Forelimb muscle (tissue), 1 donor: ENCODE measurements at regions not wholly inside any gene's neighbourhood (a gene's known extent, or its start where the extent isn't known, plus 50 kb on each side); places are given as distances from the start of the nearest gene placed in this dataset.
A peak's percentile ranks its signal among the peaks of the same experiment; 100 is the strongest.
"Not testable (repeated sequence)": the region's sequence is repeated elsewhere in the genome, so short reads cannot be mapped to it uniquely, and the experiment has no call there.

Experiments used
- DNase-seq: peaks from one replicate; pipeline ENCODE4 v3.0.0-alpha.2; 2013; ENCODE audit warnings: low read depth

DNA sequence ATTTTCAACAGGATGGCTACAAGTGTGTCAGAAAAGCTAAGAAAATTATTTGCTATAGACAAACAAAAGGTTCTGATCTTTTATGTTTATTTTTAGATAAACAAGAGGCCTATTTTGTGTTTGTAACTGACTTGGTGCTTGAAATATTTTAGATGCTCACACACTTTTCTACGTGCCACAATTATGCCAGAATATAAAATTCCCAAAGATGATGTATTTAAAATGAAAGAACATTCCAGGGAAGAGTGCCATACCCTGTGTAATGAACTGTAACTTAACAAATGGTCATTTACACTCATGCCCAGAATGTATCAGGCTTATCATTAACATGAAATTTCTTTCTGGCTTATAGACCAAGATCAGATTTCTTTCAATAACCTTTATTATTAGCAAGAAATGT lies 144.9 kb upstream of the MTPN start:
- DNase-seq: no peak

- no peak for DNase-seq
These were observed 140.4 kb upstream of the MTPN start for GRCh38 chr7:136117539-136117938.

GRCh38 chr7:136116186-136116585 lies 139.0 kb upstream of the MTPN start:
- no peak for DNase-seq

GRCh38 chr7:136114966-136115762 lies 138.0 kb upstream of the MTPN start:
- no peak for DNase-seq

GRCh38 chr7:136114467-136114866 lies 137.3 kb upstream of the MTPN start:
- DNase-seq: not testable (repeated sequence)

DNA sequence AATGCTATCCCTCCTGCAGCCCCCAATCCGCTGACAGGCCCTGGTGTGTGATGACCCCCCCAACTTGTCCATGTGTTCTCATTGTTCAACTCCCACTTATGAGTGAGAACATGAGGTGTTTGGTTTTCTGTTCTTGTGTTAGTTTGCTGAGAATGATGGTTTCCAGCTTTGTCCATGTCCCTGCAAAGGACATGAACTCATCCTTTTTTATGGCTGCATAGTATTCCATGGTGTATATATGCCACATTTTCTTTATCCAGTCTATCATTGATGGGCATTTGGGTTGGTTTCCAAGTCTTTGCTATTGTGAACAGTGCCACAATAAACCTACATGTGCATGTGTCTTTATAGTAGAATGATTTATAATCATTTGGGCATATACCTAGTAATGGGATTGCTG lies 131.9 kb upstream of the MTPN start:
- DNase-seq: not testable (repeated sequence)

- no peak for DNase-seq
These were observed 128.0 kb upstream of the MTPN start for GRCh38 chr7:136105191-136105590.

DNA sequence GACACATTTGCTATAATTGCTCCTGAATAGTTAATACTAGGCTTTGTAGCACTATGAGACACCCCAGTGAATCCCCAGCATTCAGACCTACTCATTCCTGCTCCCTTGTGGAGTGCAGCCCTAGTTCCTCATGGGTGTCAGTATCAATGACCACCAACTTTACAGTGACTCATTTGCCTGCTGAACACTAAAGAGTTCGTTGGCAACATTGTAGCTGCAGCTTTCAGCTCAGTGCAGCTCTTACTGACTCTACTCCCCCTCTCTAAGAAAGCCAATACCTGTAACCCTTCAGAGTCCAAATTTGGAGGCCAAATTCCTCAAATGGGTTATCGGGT lies 127.1 kb upstream of the MTPN start:
- no peak for DNase-seq

DNA sequence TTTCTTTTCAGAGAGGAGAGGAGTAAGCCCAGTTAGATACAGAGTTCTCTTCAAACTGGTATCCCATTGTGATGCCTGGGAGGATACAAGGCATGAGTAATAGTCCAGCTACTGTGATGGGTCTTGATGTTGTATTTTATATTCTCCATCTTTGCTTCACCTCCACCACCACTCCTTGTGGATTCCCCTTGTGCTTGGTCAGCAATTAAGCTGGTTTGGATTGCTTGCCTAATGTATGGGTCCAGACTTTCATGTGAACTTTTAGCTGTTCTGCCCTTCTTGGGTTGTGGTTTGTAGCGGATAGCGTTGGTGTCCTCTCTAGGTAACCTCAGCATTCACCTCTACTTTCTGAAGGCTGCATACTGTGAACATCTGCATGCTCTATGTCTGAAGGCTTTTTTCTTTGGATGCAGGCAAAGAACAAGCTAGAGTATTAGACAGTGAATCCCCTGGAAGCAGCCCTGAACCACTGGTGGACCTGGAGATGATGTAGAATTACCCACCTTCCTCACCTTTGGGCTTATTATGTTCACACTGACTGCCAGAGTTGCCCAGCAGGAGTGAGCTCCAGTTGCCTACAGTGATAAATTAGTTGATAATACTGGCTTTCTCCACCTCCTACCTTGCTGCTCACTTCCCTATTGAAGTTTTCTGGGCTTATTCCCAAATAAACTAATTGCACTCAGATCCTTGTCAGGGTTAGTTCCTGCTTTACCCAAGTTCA lies 126.5 kb upstream of the MTPN start:
- no peak for DNase-seq

DNA sequence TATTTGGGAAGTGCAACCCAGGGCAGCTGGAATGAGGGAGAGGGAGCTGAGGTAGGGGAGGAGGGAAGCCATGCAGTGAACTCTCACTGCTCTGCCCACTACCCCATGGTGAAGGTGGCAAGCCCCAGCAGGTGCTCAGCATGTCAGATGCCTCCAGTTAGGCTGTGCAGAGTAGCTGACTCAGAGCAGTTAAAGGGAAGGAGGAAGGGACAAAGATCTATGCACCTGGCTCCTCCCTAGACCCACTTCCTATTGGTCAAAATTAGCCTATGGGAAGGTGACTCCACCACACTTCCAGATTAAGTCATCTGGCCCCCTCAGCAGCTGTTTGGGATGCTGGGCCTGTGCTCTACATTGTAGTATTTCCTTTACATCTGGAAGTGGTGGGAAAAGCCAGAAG lies 125.7 kb upstream of the MTPN start:
- DNase-seq: no peak

DNA sequence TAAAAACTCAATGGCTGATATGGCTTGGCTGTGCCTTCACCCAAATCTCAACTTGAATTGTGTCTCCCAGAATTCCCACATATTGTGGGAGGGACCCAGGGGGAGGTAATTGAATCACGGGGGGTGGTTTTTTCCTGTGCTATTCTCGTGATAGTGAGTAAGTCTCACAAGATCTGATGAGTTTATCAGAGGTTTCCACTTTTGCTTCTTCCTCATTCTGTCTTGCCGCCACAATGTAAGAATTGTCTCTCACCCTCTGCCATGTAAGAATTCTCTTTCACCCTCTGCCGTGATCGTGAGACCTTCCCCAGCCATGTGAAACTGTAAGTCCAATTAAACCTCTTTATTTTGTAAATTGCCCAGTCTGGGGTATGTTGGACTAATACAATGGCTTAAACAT lies 115.6 kb upstream of the MTPN start:
- not testable (repeated sequence) for DNase-seq

GRCh38 chr7:136087881-136088280 lies 110.7 kb upstream of the MTPN start:
- no peak for DNase-seq

DNA sequence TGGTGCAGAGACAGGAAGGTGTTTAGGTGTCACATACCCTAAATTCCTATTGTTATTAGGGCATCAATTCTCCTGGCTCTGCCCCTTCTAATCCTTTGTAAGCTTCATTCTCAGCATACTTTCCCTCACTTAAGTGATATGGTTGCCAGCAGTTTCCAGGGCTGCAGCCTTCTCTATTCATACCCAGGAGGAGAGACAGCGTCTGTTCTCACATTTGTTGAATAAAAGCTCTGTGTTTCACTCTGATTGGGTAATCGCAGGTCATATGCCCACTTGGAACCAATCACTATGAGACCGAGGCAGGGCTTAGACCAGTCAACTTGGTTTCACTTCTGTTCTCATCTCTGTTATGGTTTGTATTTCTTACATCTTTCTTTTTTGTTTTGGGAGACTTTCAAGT lies 109.6 kb upstream of the MTPN start:
- peak; percentile 83 for DNase-seq

DNA sequence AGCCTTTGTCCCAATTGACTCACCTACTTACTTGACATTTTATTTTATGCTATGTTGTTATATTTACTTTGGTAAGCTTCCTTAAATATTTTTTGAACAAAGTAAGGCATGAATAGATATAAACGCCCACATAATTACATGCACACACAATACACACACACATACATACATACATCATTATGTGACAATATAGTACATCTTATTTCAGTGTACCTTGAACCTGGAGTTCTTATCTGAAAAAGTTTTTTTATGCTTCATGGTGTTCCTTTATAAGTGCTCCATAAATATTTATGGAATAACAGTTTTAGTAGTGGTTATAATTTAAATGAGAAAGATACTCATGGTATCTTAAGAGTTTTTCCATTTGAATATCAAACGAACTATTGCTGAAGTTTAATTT lies 102.8 kb upstream of the MTPN start:
- no peak for DNase-seq

DNA sequence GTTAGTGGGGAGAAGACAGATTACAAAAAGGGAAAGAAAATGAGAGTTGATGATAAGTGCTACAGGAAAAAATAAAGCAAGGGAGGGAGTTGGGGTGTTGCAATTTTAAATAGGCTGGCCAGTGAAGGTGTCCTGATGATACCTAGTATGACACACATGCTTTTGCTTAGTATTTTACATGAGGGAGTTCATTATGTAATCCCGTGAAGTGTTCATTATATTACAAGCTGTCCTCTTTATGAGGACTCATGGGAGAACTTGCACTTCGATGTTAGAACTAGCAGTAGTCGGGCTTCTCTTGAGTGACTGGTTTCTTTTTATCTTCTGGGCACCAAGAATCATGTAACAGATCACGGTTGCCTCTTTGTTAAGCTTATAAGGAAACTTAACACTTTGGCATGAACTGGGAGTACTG lies 102.3 kb upstream of the MTPN start:
- DNase-seq: no peak

DNA sequence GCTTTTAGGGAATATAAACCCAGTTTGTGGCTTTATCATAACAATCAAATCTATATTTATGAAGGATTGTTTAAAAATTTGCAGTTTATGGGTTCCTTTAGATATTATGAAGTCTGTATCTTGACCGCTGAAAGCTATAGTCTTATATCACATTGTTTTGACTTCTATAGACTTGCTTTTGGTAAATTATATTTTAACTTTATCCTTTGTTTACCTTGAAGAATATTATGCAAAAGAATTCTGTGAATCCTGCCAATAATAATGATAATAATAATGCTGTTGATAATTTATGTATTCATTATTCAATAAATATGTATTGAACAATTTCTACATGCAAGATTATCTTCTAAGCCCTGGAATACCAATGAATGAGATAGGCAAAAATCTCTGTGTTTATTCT lies 101.9 kb upstream of the MTPN start:
- DNase-seq: no peak

DNA sequence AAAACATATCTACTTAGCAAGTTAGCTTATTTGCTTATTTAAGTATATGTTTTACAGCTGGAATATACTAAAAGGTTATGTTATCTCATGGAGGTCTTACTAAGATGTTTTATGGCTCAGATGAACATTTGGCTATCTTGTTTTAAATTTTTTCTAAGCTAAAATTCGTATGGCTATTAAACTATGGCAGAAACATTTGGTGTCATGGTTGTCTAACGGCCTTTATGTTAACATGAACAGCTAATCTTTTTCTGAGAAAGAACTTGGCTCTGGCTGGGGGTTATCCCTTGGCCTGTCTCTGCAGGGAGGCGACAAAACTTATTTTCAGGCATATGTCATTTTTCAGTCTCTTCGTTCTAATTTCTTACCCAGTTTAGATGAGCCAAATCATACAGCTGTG lies 101.5 kb upstream of the MTPN start:
- no peak for DNase-seq

DNA sequence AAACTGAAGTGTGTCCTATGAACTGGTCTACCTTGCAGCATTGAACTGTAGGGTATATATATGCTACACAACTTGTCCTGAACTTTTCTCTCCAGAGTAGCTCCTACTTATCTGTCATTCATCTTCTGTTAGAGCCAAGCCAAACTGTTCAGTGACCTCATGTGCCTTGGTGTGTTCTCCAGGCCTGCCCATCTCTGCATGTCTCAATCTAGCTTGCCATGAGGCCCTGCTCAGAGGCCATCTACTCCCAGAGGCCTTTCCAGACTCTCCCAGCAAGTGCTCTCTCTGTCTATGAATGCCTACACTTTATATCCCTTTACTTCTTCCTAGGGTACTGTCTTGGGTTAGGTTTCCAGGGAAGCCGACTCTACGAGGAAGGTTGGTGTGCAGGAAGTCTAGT lies 99.8 kb upstream of the MTPN start:
- DNase-seq: no peak

DNA sequence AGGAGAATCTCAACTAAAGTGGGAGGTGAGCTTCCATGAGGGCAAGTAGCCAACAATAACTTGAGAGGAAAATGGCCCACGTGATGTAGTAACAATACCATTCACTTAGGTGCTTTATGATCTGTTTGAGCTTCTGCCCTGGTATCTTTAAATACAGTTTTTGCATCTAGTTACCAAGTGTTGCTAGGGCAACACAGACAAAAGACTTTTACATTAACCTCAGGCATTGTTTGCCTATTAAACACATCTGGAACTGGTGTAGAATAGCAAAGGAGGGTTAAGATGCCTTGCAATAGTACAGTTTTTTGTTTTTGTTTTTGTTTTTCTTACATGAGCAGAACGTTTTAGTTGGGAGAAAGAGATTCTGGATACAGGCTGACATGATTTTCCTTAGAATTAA lies 97.7 kb upstream of the MTPN start:
- DNase-seq: no peak

DNA sequence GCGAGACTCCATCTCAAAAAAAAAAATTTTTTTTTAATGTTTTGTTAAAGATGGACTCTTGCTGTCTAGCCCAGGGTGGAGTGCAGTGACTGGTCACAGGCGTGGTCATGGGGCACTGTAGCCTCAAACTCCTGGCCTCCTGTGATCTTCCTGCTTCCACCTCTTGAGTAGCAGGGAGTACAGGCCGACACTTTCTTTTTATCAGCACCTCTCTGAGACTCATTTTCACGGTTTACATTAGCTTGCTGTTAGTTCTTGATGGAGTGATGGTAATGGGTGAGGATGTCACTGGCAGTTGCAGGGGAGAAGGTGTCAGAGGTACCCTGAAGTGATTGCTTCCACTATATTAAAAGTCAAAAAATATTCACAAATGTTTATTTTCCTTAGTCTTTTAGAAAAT lies 95.3 kb upstream of the MTPN start:
- DNase-seq: no peak

DNA sequence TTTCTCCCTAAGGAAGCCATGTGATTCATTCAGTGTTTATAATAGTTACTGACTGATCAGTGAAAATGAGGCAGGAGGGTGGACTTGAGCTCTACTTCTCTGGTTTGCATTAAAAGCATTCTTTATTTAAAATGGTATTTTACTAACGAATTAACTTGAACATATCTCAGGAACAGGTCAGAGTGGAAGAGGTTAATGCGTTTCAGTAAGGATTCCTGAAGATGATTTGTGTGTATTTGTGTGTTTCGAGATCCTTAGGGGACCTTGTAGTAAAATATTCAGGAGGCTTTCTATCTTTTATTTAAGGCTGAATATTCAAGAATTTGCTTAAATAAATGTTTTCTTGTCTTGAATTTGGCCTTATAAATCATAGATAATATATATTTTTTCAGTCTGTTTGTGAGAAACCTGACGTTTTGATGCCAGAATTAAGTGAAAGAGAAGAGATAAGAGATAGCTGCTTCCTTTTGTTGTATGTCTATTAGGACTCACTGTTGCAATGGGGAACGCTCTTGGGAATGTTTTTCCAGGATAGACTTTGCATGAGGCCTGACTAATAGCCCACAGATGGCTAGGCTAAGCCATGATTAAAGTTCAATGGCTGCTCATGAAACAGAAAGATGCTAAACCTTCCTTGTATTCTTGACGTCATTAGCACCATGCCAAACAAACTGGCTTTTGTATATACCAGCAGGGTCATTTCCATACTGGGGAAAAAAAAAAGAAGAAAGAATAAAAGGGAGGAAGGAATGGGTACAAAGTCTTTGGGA lies 93.8 kb upstream of the MTPN start:
- no peak for DNase-seq

- DNase-seq: no peak
These were observed 92.8 kb upstream of the MTPN start for GRCh38 chr7:136069840-136070529.
